Cardiac fibroblast (primary cell): ENCODE measurements at regions not wholly inside any gene's neighbourhood (a gene's known extent, or its start where the extent isn't known, plus 50 kb on each side); places are given as distances from the start of the nearest gene placed in this dataset.

ENCODE experiments used
- DNase-seq, 2 donors: peaks; one replicate each; pipeline versions ENCODE4 v3.0.0 to v3.0.0-alpha.2; 2010; ENCODE audit warnings: low read depth in 2 of 2
- H3K4me3 ChIP-seq, 2 donors: replicated peaks in 1 of 2; 1 replicate in 1 of 2; 2 replicates in 1 of 2; pipeline ENCODE4 v1.5.1; 2011; ENCODE audit warnings: low read depth in 2 of 2, low read length in 2 of 2, mild to moderate bottlenecking in 2 of 2, moderate library complexity in 1 of 2
- TF ChIP-seq, protein P1 (sequence below): IDR thresholded peaks from one replicate; pipeline ENCODE4 v1.5.1; 2011; ENCODE audit warnings: low read depth, mild to moderate bottlenecking, low read length, inconsistent platforms

DNA sequence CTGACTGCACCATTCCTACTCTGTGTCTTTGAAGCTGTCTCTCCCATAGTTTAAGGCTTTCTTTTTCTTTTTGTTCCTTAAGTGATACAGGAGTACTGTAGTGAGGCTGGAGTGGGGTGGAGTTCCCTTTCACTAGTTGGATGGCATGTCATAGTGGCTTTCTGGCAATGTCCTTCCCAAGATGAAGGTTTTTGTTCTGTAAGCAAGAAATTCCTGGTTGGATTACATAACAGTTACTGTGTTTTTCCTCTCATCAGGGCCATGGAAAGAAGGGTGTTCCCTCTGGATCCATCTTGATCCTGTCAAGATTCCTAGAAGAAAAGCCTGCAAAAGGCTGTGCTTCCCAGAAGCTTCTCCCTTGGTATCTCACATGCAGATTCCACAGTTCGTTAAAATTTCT, 84.2 kb downstream of the ACKR3 start:
- TF ChIP-seq, protein P1, sequence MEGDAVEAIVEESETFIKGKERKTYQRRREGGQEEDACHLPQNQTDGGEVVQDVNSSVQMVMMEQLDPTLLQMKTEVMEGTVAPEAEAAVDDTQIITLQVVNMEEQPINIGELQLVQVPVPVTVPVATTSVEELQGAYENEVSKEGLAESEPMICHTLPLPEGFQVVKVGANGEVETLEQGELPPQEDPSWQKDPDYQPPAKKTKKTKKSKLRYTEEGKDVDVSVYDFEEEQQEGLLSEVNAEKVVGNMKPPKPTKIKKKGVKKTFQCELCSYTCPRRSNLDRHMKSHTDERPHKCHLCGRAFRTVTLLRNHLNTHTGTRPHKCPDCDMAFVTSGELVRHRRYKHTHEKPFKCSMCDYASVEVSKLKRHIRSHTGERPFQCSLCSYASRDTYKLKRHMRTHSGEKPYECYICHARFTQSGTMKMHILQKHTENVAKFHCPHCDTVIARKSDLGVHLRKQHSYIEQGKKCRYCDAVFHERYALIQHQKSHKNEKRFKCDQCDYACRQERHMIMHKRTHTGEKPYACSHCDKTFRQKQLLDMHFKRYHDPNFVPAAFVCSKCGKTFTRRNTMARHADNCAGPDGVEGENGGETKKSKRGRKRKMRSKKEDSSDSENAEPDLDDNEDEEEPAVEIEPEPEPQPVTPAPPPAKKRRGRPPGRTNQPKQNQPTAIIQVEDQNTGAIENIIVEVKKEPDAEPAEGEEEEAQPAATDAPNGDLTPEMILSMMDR, result no peak
- H3K4me3 ChIP-seq, result no peak overlapping the region
- DNase-seq, result no peak

DNA sequence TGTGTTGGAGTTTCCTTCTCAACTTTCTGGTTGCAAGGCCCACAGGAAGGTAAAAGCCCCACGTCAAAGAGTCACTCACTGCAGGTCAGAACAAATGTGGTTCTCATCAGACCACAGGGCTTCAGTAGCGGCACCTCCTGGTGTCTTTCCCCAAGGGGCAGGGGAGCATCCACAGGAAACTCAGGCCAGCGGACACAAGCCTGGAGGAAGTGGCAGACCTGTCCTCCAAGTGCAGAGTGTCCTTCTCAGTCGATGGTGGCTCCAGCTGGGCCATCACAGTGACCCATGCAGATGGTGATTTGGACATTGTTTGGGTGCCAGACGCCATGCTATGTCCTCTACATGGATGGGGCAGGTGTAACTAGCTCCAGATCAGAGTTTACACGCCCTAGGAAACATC, 84.9 kb downstream of the ACKR3 start:
- no peak for DNase-seq
- TF ChIP-seq, protein P1, result no peak
- no peak overlapping the region for H3K4me3 ChIP-seq

DNA sequence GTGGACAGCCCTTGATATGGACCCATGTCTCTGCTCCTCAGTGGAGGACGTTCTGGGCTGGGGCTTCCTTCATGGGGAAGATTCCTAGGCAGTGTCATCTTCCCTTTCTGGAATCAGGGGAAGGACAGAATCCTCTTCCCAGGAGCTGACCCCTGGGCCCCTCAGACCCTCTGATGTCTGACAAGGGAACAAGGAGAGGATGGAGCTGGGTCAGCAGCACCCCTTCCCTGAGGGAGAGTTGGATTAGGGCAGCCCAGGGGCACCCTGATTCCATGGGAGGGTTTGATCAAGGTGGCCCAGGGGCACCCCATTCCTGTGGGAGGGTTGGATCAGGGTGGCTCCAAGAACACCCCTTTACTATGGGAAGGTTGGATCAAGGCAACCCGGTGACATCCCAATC, 86.5 kb downstream of the ACKR3 start:
- DNase-seq, result no peak
- TF ChIP-seq, protein P1, result no peak
- H3K4me3 ChIP-seq, result no peak overlapping the region

DNA sequence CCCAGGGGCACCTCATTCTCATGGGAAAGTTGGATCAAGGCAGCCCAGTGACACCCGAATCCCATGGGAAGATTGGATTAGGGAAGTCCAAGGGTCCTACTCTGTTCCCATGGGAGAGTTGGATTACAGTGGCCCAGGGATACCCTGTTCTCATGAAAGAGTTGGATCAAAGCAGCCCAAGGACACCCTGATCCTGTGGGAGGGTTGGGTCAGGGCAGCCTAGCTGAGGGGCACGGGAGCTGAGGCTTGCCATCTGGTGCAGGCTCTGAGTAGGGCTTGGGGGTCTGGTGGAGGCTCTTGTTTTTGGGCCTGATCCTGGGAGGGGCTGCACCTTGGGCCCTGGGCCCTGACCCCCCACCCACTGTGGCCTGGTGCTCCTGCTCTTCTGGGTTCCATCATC, 87.1 kb downstream of the ACKR3 start:
- no peak for DNase-seq
- TF ChIP-seq, protein P1, result no peak
- H3K4me3 ChIP-seq, result no peak overlapping the region

DNA sequence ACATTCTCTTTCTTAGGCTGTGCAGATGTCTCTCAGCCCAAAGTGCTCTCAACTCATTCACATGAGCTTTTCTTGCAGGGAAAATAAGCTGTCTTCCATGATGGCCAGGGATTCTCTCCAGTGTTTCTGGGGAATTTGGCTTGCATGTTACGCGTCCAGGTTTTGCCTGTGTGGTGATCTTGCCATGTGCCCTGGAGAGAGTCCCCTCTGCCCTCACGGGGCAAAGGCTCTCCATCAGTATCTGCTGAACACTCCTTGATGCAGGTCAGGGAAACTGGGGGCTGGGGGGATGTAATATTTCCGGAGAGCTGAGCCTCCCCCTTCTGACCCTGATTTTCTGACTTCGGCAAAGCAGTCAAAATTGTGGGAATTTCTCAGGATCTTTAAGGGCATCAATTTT, 87.6 kb downstream of the ACKR3 start:
- TF ChIP-seq, protein P1, result no peak
- H3K4me3 ChIP-seq, result no peak overlapping the region
- DNase-seq, result no peak

DNA sequence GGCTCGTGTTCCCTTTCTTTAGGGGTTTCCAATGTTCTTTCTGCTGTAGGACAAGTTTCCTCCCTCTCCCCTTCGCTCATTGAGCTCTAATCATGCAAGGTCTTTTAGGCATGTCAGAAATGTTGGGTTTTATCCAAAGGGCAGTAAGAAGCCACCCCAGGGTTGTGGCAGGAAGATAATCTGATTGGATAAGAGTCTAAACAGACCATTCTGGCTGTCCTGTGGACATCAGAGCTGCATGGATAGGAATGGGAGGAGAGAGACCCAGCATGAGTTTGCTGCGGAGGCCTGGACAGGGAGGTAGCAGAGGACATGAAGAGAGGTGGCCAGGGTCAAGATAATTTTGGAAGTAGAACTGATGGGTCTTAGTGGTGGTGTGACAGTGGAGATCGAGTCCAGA, 88.2 kb downstream of the ACKR3 start:
- no peak overlapping the region for H3K4me3 ChIP-seq
- no peak for DNase-seq
- TF ChIP-seq, protein P1, result no peak

DNA sequence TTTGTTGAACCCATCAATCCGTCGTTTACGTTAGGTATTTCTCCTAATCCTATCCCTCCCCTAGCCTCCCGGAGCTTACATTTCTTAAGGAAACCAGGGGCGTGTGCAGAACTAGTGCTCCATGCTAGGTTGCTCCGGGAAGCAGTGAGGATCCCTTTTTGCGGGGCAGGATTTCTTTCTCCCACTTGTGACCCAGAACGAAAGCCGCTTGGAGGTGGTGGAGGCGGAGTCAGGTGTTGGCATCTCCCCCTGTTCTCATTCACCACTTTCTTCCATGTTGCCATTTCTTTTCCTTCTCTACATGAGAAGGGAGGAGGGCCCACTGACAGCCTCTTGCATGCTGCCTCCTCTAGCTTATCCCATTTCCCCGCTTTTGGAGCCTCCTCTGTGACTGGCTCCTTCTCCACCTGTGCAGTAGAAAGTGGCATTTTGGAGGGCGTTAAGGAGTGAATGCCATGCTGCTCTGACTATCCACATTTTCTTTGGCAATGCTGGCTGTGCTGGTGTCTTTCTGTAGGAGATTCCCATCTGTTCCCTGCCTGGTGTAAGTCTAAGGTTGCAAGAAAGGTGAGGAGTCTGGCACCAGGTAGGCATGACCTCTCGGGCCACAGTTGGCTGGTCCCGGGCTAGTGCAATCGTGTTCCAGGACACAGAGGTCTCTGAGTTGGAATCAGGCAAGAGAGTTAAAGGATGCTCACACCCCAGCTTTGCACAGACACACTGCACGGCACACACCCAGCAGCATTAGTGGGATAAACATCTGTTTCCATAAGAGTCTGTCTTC, 89.5 kb downstream of the ACKR3 start:
- H3K4me3 ChIP-seq, result no peak overlapping the region
- TF ChIP-seq, protein P1, result no peak
- no peak for DNase-seq
